Fibroblast of villous mesenchyme (primary cell): ENCODE measurements at regions not wholly inside any gene's neighbourhood (a gene's known extent, or its start where the extent isn't known, plus 50 kb on each side); places are given as distances from the start of the nearest gene placed in this dataset.

Source experiments
- DNase-seq: peaks from one replicate; pipeline ENCODE4 v3.0.0-alpha.2; 2010; ENCODE audit warnings: low read depth
- H3K4me3 ChIP-seq: 2 replicates; pipeline ENCODE4 v1.5.1; 2011; ENCODE audit warnings: low read depth, mild to moderate bottlenecking, low read length
- TF ChIP-seq, protein P1 (sequence below): IDR thresholded peaks from 2 replicates; pipeline ENCODE4 v1.5.1; 2012; ENCODE audit warnings: low read depth, mild to moderate bottlenecking, low read length; ENCODE audit not compliant: insufficient read depth

GRCh38 chr2:204380141-204380881, 165.0 kb upstream of the PARD3B start:
- no peak for DNase-seq
- TF ChIP-seq, protein P1, sequence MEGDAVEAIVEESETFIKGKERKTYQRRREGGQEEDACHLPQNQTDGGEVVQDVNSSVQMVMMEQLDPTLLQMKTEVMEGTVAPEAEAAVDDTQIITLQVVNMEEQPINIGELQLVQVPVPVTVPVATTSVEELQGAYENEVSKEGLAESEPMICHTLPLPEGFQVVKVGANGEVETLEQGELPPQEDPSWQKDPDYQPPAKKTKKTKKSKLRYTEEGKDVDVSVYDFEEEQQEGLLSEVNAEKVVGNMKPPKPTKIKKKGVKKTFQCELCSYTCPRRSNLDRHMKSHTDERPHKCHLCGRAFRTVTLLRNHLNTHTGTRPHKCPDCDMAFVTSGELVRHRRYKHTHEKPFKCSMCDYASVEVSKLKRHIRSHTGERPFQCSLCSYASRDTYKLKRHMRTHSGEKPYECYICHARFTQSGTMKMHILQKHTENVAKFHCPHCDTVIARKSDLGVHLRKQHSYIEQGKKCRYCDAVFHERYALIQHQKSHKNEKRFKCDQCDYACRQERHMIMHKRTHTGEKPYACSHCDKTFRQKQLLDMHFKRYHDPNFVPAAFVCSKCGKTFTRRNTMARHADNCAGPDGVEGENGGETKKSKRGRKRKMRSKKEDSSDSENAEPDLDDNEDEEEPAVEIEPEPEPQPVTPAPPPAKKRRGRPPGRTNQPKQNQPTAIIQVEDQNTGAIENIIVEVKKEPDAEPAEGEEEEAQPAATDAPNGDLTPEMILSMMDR: no peak
- H3K4me3 ChIP-seq: no peak overlapping the region

- H3K4me3 ChIP-seq: no peak overlapping the region
- DNase-seq: no peak
- TF ChIP-seq, protein P1: no peak
Observed at GRCh38 chr2:204386668-204387067, 158.6 kb upstream of the PARD3B start.

- TF ChIP-seq, protein P1: no peak
- H3K4me3 ChIP-seq: no peak overlapping the region
- no peak for DNase-seq
Observed at GRCh38 chr2:204389120-204389519, 156.2 kb upstream of the PARD3B start.

DNA sequence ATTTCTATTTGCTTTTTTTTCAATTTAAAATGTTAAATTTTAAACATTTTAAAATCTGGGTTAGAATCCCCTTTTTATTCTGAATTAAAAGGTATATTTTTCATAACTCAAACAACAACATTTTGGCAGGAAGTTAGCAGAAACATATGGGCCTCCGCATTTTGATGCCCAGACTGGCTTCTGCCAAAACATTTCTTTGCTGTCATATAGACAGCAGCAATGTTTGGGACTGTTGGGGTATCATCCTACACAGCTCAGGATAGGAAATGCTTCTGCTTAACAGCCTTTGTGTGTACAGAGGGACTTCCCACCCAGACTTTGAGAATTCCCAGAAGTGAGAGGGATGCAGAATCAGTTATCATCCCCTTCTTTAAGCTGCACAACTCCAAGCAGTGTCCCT, 155.4 kb upstream of the PARD3B start:
- TF ChIP-seq, protein P1: no peak
- DNase-seq: no peak
- no peak overlapping the region for H3K4me3 ChIP-seq

GRCh38 chr2:204395539-204395938, 149.7 kb upstream of the PARD3B start:
- no peak for DNase-seq
- no peak overlapping the region for H3K4me3 ChIP-seq
- TF ChIP-seq, protein P1: no peak

GRCh38 chr2:204401114-204401513, 144.2 kb upstream of the PARD3B start:
- no peak for DNase-seq
- no peak overlapping the region for H3K4me3 ChIP-seq
- TF ChIP-seq, protein P1: no peak
